Neural cell (in vitro differentiated cells): ENCODE measurements at regions not wholly inside any gene's neighbourhood (a gene's known extent, or its start where the extent isn't known, plus 50 kb on each side); places are given as distances from the start of the nearest gene placed in this dataset.

Experiments
- H2AFZ ChIP-seq: fragments of 200-600, 300-800 bp; sonication (generic), shearing (Covaris generic); 2 replicates; pipeline ENCODE4 v1.6.0; 2014; ENCODE audit warnings: low read depth, mild to moderate bottlenecking, antibody characterized with exemption, low read length, moderate library complexity
- H3F3A ChIP-seq: fragments of 200-600 bp; shearing (Covaris generic); 2 replicates; pipeline ENCODE4 v1.6.1; 2016; ENCODE audit warnings: mild to moderate bottlenecking, moderate library complexity, mixed read lengths, antibody characterized with exemption, low read length; ENCODE audit not compliant: insufficient read depth, poor library complexity, severe bottlenecking
- H3K27ac ChIP-seq: fragments of 200-600, 300-800 bp; sonication (generic), shearing (Covaris generic); 2 replicates; pipeline ENCODE4 v1.5.1; 2014; ENCODE audit warnings: mild to moderate bottlenecking, low read length, moderate library complexity
- H3K27me3 ChIP-seq: fragments of 300-800, 200-600 bp; sonication (generic), shearing (Covaris generic); 2 replicates; pipeline ENCODE4 v1.6.0; 2014; ENCODE audit warnings: mild to moderate bottlenecking, low read depth, low read length, moderate library complexity; ENCODE audit not compliant: insufficient read depth
- H3K36me3 ChIP-seq: fragments of 300-800, 200-600 bp; sonication (generic), shearing (Covaris generic); 2 replicates; pipeline ENCODE4 v1.5.1; 2014; ENCODE audit warnings: mild to moderate bottlenecking, antibody characterized with exemption, low read length, moderate library complexity; ENCODE audit not compliant: insufficient read depth
- H3K4me2 ChIP-seq: fragments of 300-800, 200-600 bp; sonication (generic), shearing (Covaris generic); 2 replicates; pipeline ENCODE4 v1.6.0; 2014; ENCODE audit warnings: mild to moderate bottlenecking, low read length
- H3K4me3 ChIP-seq: fragments of 300-800, 200-600 bp; sonication (generic), shearing (Covaris generic); 2 replicates; pipeline ENCODE4 v1.5.1; 2014; ENCODE audit warnings: mild to moderate bottlenecking, low read length, moderate library complexity
- H3K79me2 ChIP-seq: fragments of 200-600 bp; shearing (Covaris generic); replicated peaks from 2 replicates; pipeline ENCODE4 v1.6.0; 2014; ENCODE audit warnings: mild to moderate bottlenecking, low read length, moderate library complexity; ENCODE audit not compliant: insufficient read depth
- H3K9ac ChIP-seq: fragments of 300-800, 200-600 bp; sonication (generic), shearing (Covaris generic); 2 replicates; pipeline ENCODE4 v1.6.1; 2016; ENCODE audit warnings: mild to moderate bottlenecking, low read length, mixed read lengths
- H3K9me2 ChIP-seq: fragments of 200-600 bp; shearing (Covaris generic); 2 replicates; pipeline ENCODE4 v1.6.1; 2016; ENCODE audit warnings: mild to moderate bottlenecking, low read length, mixed read lengths; ENCODE audit not compliant: insufficient read depth
- H3K9me3 ChIP-seq: fragments of 200-600, 300-800 bp; sonication (generic), shearing (Covaris generic); 2 replicates; pipeline ENCODE4 v1.6.1; 2016; ENCODE audit warnings: mild to moderate bottlenecking, mixed run types, low read length, moderate library complexity, mixed read lengths
- H4K20me1 ChIP-seq: fragments of 200-600 bp; shearing (Covaris generic); 2 replicates; pipeline ENCODE4 v1.6.1; 2016; ENCODE audit warnings: mild to moderate bottlenecking, mixed run types; ENCODE audit not compliant: insufficient read depth
- EP300 ChIP-seq: fragments of 450-650 bp; conservative IDR thresholded peaks from 2 replicates; pipeline ENCODE4 v1.6.1; 2014; ENCODE audit warnings: antibody characterized with exemption, mild to moderate bottlenecking, moderate library complexity; ENCODE audit not compliant: poor library complexity, severe bottlenecking
- EZH2 ChIP-seq: fragments of 200-600, 300-800 bp; shearing (Covaris generic), sonication (generic); IDR thresholded peaks from 2 replicates; pipeline ENCODE4 v1.6.1; 2014; ENCODE audit warnings: antibody characterized with exemption, low read length, borderline replicate concordance, mild to moderate bottlenecking; ENCODE audit not compliant: insufficient read depth, poor library complexity, severe bottlenecking
- MXI1 ChIP-seq: fragments of 450-650 bp; conservative IDR thresholded peaks from 2 replicates; pipeline ENCODE4 v1.6.1; 2014; ENCODE audit warnings: antibody characterized with exemption, mild to moderate bottlenecking; ENCODE audit not compliant: poor library complexity, severe bottlenecking
- POLR2AphosphoS5 ChIP-seq: IDR thresholded peaks from 2 replicates; pipeline ENCODE4 v1.6.1; 2012
- RAD21 ChIP-seq: fragments of 450-650 bp; conservative IDR thresholded peaks from 2 replicates; pipeline ENCODE4 v1.6.1; 2014; ENCODE audit warnings: antibody characterized with exemption, mild to moderate bottlenecking, moderate library complexity
- SMC3 ChIP-seq: fragments of 450-650 bp; conservative IDR thresholded peaks from 2 replicates; pipeline ENCODE4 v1.6.1; 2014; ENCODE audit warnings: antibody characterized with exemption, mild to moderate bottlenecking, moderate library complexity; ENCODE audit not compliant: poor library complexity
- TAF1 ChIP-seq: IDR thresholded peaks from 2 replicates; pipeline ENCODE4 v1.6.1; 2012; ENCODE audit warnings: low read depth
- TF ChIP-seq, protein P1 (sequence below): IDR thresholded peaks from 2 replicates; pipeline ENCODE4 v1.6.1; 2012; ENCODE audit warnings: borderline replicate concordance
- TF ChIP-seq, protein P2 (sequence below): fragments of 450-650 bp; IDR thresholded peaks from 2 replicates; pipeline ENCODE4 v1.5.1; 2014; ENCODE audit warnings: antibody characterized with exemption, mild to moderate bottlenecking, moderate library complexity; ENCODE audit not compliant: poor library complexity, severe bottlenecking

DNA sequence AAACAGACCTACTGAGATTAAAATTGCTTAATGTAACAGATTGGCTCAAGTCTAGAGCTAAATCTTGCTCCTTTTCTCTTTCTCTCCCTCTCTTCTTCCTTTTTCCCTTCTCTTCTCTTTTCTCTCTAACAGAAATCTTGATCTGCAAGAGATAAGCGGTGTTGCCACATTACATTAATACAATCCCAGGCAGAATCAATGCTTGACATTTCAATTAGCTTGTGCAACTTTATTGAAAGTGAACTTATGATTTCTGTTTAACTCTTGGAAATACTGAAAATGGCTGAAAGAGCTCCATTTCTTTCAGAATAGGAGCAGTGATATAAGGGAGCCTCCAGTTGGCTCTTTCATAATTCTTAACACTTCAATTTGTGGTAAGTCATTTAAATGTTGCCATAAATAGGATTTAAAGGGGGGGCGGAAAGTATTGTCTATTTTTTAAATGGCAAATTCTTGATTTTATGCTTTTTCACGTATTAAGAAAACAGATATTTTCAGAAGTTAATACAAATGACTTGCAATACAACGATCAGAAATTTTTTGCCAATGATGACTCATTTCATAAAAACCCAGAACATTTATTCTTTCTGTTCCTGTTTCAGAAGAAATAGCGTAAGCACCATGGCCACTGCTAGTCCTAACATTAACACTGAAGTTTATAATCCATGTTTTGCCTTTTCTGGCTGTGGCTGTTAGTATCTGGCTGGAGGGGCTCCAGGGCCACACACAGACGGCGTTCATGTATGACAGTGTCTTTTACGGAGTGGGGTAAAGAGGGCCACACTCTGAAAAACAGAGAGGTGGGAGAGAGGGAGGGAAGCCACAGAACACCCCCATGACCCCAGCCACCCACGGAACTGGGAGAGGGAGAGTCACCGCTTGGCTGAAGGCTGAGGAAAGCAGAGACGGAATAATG is 115.7 kb upstream of the FAT1 start:
- H3K36me3 ChIP-seq: no peaks in the 10 kb centered on the region
- no peak overlapping the region for H3K4me2 ChIP-seq
- H3K4me3 ChIP-seq: no peak overlapping the region
- H3K27ac ChIP-seq: no peak overlapping the region
- TF ChIP-seq EP300: no peak
- no peaks in the 10 kb centered on the region for H3F3A ChIP-seq
- H3K27me3 ChIP-seq: no peaks in the 10 kb centered on the region
- H2AFZ ChIP-seq: no peak overlapping the region
- no peaks in the 10 kb centered on the region for H4K20me1 ChIP-seq
- H3K79me2 ChIP-seq: no peaks in the 10 kb centered on the region
- H3K9ac ChIP-seq: no peak overlapping the region
- no peaks in the 10 kb centered on the region for H3K9me2 ChIP-seq
- peaks cover 2% of the 10 kb centered on the region for H3K9me3 ChIP-seq

DNA sequence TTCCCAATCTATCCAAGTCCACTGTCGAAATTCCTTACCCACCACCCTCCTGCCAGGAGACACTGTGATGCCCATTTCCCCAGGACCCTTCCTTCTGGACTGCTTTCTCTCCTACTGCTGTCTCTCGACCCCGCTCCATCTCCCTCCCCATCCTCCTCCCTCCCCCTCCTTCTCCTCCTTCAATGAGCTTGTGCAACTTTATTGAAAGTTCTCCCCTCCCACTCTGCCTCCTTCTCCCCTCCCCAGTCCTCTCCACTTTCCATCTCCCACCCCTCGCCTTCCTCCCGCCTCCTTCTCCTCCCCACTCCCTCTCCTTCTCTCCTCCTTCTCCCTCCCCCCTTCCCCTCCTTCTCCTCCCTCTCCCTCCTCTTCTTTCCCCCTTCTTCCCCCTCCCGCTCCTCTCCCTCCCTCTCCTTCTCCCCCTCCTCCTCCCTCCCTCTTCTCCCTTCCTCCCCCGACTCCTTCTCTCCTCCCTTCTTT is 116.6 kb upstream of the FAT1 start:
- H3K79me2 ChIP-seq: no peaks in the 10 kb centered on the region
- no peak overlapping the region for H3K27ac ChIP-seq
- no peak for TF ChIP-seq EP300
- TF ChIP-seq, protein P1, sequence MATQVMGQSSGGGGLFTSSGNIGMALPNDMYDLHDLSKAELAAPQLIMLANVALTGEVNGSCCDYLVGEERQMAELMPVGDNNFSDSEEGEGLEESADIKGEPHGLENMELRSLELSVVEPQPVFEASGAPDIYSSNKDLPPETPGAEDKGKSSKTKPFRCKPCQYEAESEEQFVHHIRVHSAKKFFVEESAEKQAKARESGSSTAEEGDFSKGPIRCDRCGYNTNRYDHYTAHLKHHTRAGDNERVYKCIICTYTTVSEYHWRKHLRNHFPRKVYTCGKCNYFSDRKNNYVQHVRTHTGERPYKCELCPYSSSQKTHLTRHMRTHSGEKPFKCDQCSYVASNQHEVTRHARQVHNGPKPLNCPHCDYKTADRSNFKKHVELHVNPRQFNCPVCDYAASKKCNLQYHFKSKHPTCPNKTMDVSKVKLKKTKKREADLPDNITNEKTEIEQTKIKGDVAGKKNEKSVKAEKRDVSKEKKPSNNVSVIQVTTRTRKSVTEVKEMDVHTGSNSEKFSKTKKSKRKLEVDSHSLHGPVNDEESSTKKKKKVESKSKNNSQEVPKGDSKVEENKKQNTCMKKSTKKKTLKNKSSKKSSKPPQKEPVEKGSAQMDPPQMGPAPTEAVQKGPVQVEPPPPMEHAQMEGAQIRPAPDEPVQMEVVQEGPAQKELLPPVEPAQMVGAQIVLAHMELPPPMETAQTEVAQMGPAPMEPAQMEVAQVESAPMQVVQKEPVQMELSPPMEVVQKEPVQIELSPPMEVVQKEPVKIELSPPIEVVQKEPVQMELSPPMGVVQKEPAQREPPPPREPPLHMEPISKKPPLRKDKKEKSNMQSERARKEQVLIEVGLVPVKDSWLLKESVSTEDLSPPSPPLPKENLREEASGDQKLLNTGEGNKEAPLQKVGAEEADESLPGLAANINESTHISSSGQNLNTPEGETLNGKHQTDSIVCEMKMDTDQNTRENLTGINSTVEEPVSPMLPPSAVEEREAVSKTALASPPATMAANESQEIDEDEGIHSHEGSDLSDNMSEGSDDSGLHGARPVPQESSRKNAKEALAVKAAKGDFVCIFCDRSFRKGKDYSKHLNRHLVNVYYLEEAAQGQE: no peak
- no peak for TF ChIP-seq EZH2
- TF ChIP-seq POLR2AphosphoS5: no peak
- no peak for TF ChIP-seq SMC3
- TF ChIP-seq, protein P2, sequence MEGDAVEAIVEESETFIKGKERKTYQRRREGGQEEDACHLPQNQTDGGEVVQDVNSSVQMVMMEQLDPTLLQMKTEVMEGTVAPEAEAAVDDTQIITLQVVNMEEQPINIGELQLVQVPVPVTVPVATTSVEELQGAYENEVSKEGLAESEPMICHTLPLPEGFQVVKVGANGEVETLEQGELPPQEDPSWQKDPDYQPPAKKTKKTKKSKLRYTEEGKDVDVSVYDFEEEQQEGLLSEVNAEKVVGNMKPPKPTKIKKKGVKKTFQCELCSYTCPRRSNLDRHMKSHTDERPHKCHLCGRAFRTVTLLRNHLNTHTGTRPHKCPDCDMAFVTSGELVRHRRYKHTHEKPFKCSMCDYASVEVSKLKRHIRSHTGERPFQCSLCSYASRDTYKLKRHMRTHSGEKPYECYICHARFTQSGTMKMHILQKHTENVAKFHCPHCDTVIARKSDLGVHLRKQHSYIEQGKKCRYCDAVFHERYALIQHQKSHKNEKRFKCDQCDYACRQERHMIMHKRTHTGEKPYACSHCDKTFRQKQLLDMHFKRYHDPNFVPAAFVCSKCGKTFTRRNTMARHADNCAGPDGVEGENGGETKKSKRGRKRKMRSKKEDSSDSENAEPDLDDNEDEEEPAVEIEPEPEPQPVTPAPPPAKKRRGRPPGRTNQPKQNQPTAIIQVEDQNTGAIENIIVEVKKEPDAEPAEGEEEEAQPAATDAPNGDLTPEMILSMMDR: no peak
- no peak for TF ChIP-seq TAF1
- TF ChIP-seq MXI1: no peak
- no peak for TF ChIP-seq RAD21
- H3F3A ChIP-seq: no peaks in the 10 kb centered on the region
- no peaks in the 10 kb centered on the region for H4K20me1 ChIP-seq
- H3K4me3 ChIP-seq: no peak overlapping the region
- H3K9me2 ChIP-seq: no peaks in the 10 kb centered on the region
- peaks cover 2% of the 10 kb centered on the region for H3K9me3 ChIP-seq
- H3K9ac ChIP-seq: no peak overlapping the region
- no peak overlapping the region for H2AFZ ChIP-seq
- no peaks in the 10 kb centered on the region for H3K27me3 ChIP-seq
- no peaks in the 10 kb centered on the region for H3K36me3 ChIP-seq
- H3K4me2 ChIP-seq: no peak overlapping the region
